Breast epithelium (tissue), 4 donors: ENCODE measurements at regions not wholly inside any gene's neighbourhood (a gene's known extent, or its start where the extent isn't known, plus 50 kb on each side); places are given as distances from the start of the nearest gene placed in this dataset.

Experiments used
- DNase-seq, 2 donors: peaks; one replicate each; pipeline ENCODE4 v3.0.0-alpha.2; 2019; ENCODE audit warnings: low spot score in 2 of 2
- H3K27ac ChIP-seq, 2 donors: fragments of 200-600 bp; sonication (generic) in 1 of 2; one replicate each; pipeline ENCODE4 v1.5.1; 2016 to 2019; ENCODE audit warnings: mild to moderate bottlenecking in 1 of 2
- H3K27me3 ChIP-seq, 2 donors: fragments of 200-600 bp; sonication (generic) in 1 of 2; one replicate each; pipeline versions ENCODE4 v1.5.1 to v1.6.0; 2017 to 2019; ENCODE audit warnings: control low read depth in 1 of 2, mild to moderate bottlenecking in 1 of 2
- H3K36me3 ChIP-seq: fragments of 200-600 bp; one replicate; pipeline ENCODE4 v1.5.1; 2019
- H3K4me1 ChIP-seq, 2 donors: fragments of 200-600 bp; sonication (generic); one replicate each; pipeline ENCODE4 v1.5.1; 2016 to 2019; ENCODE audit warnings: control low read depth in 1 of 2
- H3K4me3 ChIP-seq, 3 donors: fragments of 200-600 bp; sonication (generic); 1 replicate in 2 of 3; 2 replicates in 1 of 3; pipeline ENCODE4 v1.5.1; 2016 to 2019; ENCODE audit warnings: mild to moderate bottlenecking in 3 of 3, moderate library complexity in 2 of 3
- H3K9me3 ChIP-seq, 2 donors: fragments of 200-600 bp; sonication (generic) in 1 of 2; one replicate each; pipeline ENCODE4 v1.5.1; 2016 to 2019; ENCODE audit warnings: control low read depth in 1 of 2
- CTCF ChIP-seq, 3 donors: fragments of 450-650 bp; IDR thresholded peaks; one replicate each; pipeline ENCODE4 v1.5.1; 2016 to 2017; ENCODE audit warnings: antibody characterized with exemption in 3 of 3, mild to moderate bottlenecking in 3 of 3, moderate library complexity in 3 of 3
- POLR2A ChIP-seq: fragments of 450-650 bp; IDR thresholded peaks from one replicate; pipeline ENCODE4 v1.6.1; 2016; ENCODE audit warnings: antibody characterized with exemption, mild to moderate bottlenecking, moderate library complexity
- POLR2AphosphoS5 ChIP-seq, 3 donors: sonication (generic); formaldehyde crosslinking; IDR thresholded peaks; one replicate each; pipeline ENCODE4 v1.6.1; 2017; ENCODE audit warnings: antibody characterized with exemption in 3 of 3
- intact Hi-C: fragments of 100-400 bp; cut with DNase I; formaldehyde crosslinking; loops from one replicate; pipeline ENCODE4 v1.15.1; 2023; ENCODE audit warnings: low total_unique reads

GRCh38 chr9:12628546-12628945, 64.6 kb upstream of the TYRP1 start:
- Histone ChIP-seq H3K9me3 (no peaks in the 10 kb centered on the region), H3K4me3 (no peak overlapping the region), H3K27ac (no peak overlapping the region), H3K4me1 (no peaks in the 10 kb centered on the region), H3K27me3 (no peaks in the 10 kb centered on the region), H3K36me3 (no peaks in the 10 kb centered on the region)
- intact Hi-C loops: no loop called here
- no peak for DNase-seq
- TF ChIP-seq POLR2AphosphoS5 (IDR thresholded peaks at IDR 0.05): no peak
- no peak for TF ChIP-seq CTCF (IDR thresholded peaks at IDR 0.05)
- TF ChIP-seq POLR2A: no peak

GRCh38 chr9:12629067-12629466, 64.1 kb upstream of the TYRP1 start:
- no peak for TF ChIP-seq POLR2A
- TF ChIP-seq POLR2AphosphoS5 (IDR thresholded peaks at IDR 0.05): no peak
- TF ChIP-seq CTCF (IDR thresholded peaks at IDR 0.05): no peak
- Histone ChIP-seq H3K36me3 (no peaks in the 10 kb centered on the region), H3K4me3 (no peak overlapping the region), H3K27me3 (no peaks in the 10 kb centered on the region), H3K27ac (no peak overlapping the region), H3K9me3 (no peaks in the 10 kb centered on the region), H3K4me1 (no peaks in the 10 kb centered on the region)
- intact Hi-C loops: no loop called here
- DNase-seq: no peak

- no peak overlapping the region for H3K27ac ChIP-seq
- intact Hi-C loops: no loop called here
- no peaks in the 10 kb centered on the region for H3K4me1 ChIP-seq
Measured at GRCh38 chr9:12631866-12632265, 61.3 kb upstream of the TYRP1 start.

GRCh38 chr9:12633016-12633765, 60.0 kb upstream of the TYRP1 start:
- intact Hi-C loops: no loop called here

More at GRCh38 chr9:12631866-12632265, 61.3 kb upstream of the TYRP1 start:
- no peaks in the 10 kb centered on the region for H3K36me3 ChIP-seq
- no peaks in the 10 kb centered on the region for H3K27me3 ChIP-seq
- H3K9me3 ChIP-seq: no peaks in the 10 kb centered on the region
- no peak overlapping the region for H3K4me3 ChIP-seq
- TF ChIP-seq POLR2AphosphoS5 (IDR thresholded peaks at IDR 0.05) (no peak), CTCF (IDR thresholded peaks at IDR 0.05) (no peak), POLR2A (no peak)
- DNase-seq: no peak

More at GRCh38 chr9:12633016-12633765, 60.0 kb upstream of the TYRP1 start:
- no peaks in the 10 kb centered on the region for H3K36me3 ChIP-seq
- TF ChIP-seq POLR2A: no peak
- no peak for TF ChIP-seq POLR2AphosphoS5 (IDR thresholded peaks at IDR 0.05)
- no peak for TF ChIP-seq CTCF (IDR thresholded peaks at IDR 0.05)
- H3K4me3 ChIP-seq: no peak overlapping the region
- no peak overlapping the region for H3K27ac ChIP-seq
- DNase-seq: no peak
- H3K4me1 ChIP-seq: no peaks in the 10 kb centered on the region
- H3K27me3 ChIP-seq: no peaks in the 10 kb centered on the region
- H3K9me3 ChIP-seq: no peaks in the 10 kb centered on the region
